Kidney capillary endothelial cell (primary cell): ENCODE measurements at regions not wholly inside any gene's neighbourhood (a gene's known extent, or its start where the extent isn't known, plus 50 kb on each side); places are given as distances from the start of the nearest gene placed in this dataset.
"Not testable (repeated sequence)": the region's sequence is repeated elsewhere in the genome, so short reads cannot be mapped to it uniquely, and the experiment has no call there.

ENCODE experiments used
- DNase-seq: peaks from one replicate; pipeline ENCODE4 v3.0.0-alpha.2; 2018; ENCODE audit warnings: low spot score

DNA sequence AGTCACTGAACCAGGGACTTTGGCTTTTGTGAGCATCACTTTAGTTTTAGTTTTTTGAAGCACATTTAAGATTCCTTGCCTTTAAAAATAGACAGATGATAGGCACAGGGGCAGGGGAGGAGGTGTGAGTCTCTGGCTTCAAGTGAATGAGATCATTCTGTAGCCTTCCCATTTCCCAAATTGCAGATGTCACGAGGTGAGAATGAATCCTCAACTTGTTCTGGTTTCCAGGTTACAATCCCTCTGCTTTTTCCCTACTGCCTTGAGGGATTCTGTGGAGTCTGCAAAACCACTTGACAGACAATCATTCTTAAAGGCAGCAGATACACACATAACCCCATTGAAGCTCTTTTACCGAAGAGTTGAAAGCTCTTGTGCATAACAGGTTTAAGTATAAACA, 332.4 kb downstream of the DMAC1 start:
- no peak for DNase-seq

DNA sequence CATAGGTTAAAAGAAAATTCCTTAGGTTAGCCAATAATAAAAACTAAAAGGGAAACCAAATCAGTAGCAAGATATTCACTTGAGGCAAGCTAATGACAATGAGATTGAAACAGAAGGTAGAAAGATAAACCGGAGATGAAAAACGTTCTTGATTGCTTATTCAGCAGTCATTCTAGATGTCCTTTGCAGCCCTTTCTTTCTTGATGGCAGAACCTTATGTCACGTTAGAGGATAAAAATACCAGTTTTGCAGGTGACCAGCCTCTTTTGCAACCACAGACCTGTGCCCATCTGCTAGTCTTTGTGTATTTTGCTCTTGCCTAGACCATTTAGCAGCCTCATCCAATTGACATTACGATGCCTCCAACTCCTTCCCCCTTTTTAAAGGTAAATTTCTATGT, 337.8 kb downstream of the DMAC1 start:
- no peak for DNase-seq

DNA sequence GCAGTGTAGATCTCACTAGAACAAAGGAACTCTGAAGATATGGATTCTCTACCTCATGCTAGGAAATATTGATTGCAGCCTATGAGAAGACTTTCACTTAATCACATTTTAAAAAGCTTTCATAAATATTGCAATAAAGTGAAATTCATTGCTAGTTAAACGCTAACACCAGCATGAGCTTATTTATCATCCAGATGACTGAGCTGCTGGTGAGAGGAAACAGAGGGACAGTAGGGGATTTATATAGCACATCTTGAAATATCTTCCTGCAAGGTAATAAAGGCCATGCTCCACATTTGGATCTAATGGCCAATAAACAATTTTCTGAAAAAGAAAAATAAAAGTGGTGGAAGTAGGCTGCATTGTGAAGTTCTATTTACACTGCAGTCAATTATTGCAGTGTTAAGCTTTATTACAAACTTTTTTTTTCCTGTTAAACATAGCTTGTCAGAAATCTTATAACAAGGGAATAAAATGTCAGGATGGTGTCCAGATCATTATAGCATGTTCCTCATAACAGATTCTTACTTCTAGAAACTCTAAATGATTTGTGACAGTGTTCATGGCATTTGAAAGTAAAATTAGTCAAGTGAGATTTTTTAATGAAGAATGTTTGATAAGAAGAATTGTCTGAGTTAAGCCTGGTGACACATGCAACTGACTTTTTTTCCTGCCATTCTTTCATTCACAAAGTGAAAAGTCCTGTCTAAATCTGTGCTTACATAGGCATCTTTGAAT, 342.6 kb downstream of the DMAC1 start:
- DNase-seq, result no peak

DNA sequence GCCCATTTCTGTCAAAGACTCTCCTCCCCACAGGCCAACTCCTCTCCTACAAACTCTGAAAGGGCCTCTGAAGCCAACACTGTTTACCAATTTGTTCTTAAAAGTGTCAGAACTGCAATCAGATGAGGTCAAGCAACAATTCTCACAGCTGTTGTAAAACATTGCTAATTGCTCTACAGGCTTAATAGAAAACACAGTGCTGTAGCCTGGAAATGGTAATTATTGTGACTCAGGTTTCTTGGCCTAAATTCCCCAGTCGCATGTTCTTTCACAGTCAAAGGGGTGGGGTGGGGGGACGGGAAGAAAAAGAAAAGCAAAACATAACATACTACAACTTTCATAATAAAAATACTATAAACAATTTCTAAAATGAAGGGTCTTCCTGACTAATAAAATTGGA, 343.2 kb downstream of the DMAC1 start:
- DNase-seq, result no peak

DNA sequence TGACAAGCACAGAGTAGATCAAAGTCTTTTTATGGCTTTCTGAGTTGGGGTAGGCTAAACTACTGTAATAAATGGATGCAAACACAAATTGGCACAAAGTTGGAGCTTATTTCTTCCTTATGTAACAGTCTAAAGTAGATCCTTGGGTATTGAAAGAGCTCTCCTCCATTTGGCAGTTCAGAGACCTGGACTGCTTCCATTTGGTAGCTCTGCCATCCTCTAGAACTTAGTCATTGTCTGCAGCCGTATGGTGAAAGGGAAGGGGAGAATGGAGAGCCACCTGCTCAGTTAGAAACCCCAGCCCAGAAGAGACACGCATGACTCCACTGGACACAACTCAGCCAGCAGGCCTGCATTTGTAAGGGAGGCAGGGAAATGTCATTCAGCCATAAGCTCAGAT, 345.0 kb downstream of the DMAC1 start:
- no peak for DNase-seq

DNA sequence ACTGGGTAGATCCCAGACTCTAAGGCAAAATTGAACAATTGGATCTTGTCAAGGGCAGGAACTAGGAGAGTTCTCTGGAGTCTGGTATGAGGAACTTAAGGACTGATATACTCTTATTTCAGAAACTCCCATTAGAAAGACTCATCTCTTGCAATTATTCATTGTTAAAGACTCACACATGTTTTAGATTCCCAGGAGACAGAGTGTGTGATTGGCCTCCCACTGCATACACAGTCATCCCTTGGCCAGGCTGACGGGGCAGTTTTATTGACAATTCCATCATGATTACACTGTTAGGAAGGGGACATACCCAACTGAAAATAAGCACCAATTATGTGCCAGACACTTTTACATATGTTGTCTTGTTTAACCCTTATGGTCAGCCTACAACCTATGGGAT, 347.2 kb downstream of the DMAC1 start:
- DNase-seq, result no peak

DNA sequence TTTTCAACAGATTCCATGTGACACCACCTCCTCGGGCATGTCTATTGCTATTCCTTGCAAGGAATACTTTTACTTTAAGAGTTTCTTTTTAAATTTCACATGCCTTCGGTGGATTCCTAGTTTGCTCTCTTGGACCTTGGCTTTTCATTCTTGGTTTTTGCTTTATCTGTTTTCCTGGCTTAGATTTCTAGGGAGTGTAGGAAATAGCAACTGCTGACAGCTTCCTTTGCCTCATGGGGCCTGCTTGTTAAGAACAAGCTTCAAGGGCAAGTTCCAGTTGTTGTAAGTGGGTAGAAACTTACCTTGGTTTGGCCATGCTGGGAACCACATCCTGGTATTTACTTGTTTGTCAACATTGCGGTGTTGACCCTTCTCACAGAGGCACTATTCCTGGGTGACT, 348.5 kb downstream of the DMAC1 start:
- no peak for DNase-seq

DNA sequence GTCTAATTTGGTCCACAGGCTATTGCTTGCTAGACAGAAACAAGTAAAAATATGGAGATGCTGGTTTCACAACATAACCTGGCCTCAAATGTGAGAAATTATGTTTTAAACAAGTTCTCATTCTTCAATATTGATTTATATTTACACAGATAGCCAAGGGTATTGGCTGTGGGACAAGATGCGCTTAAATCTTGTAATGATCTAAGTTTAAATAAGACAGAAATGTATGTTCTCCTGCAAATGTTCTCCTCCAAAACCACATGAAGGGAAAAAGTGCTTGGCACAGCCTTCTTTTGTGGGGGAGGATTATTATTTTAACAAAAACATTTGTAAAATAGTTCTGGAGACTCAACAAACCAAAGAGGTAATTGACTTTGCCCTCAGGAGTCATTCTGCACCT, 356.0 kb downstream of the DMAC1 start:
- no peak for DNase-seq

DNA sequence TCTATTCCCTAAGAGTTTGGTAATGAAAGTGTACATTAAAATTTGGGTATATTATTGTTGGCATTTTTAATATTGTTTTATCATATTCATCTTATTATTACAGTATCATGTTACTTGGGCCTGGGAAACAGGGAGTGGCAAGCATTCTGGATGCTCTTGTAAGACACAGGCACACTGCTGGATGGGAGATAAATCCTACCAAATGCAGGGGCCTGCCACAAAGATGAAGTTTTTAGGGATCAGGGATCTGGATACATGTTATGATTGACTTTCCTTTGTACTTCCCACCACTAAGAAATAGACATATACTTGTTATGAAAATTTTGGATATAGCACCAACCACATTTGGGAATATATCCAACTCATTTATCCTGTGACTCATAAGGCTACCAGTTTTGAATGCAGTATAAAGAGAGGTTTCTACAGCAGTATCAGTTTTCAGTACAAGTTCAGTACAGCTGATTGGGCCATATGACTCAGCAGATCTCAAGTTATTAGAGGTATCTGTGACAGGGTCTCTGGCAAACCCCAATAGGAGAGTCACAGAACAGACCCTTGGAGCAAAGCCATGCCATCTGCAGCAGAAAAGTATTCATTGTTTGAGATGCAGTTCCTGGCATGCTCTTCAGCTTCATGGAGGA, 360.1 kb downstream of the DMAC1 start:
- no peak for DNase-seq

DNA sequence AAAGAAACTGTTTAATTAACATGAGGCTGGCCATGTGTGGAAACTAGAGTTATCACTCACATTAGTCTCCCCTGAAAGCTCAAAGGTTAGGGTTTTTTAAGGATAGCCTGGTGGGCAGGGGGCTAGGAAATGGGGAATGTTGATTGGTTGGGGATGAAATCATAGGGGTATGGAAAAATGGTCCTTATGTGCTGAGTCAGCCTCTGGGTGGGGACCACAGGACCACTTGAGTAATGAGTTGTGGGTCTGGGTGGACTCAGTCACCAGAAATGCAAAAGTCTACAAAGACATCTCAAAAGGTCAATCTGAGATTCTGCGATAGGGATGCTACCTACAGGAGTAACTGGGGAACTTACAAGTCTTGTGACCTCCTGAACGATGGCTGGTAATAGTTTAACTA, 362.8 kb downstream of the DMAC1 start:
- DNase-seq, result no peak

DNA sequence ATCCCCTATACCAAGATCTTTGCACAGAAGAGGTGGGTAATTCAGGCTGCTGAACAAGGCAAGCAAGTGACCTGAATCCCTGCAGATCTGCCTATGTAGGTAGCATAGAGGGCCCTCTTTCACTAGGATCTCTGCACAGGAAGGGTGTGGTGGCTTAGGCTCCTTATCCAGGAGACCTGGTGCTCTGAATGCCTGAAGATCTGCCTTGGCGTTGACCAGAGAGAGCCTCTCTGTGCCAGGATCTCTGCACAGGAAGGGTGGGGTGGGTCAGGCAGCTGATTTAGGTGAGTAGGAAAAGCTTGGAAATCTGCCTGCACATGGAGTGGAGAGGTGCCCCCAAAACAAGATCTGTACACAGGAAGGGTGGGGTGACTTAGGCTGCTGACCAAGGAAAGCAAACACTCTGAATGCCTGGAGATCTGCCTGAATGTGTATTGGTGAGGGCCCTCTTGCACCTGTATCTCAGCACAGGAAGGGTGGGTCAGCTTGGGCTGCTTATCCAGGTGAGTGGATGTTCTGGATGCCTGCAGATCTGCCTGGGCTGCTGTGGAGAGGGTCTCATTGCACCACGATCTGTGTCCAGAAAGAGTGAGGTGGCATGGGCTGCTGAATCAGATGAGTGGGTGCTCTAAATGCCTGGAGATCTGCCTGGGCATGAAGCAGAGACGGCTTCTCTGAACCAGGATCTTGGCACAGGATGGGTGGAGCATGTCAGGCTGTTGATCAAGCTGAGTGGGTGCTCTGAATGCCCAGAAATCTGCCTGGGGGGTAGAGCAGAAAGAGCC, 365.9 kb downstream of the DMAC1 start:
- no peak for DNase-seq

DNA sequence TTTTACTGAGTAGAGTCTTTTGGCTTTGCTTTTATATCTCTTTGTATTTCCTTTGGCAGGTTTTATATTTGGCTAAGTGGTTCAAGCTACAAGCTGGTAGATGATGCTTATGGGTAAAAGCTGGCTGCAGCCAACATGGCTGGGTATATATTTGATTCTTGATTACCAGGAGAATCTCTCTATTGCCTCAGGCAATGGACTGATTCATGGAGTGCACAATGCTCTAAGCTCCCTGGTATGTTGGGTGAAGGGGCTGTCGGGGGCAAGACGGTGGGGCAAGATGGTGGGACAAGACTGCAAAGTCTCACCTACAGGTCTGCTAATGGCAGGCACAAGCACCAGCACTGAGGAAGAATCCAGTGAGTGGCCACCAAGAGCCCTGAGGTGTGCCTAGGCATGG, 366.6 kb downstream of the DMAC1 start:
- DNase-seq, result no peak

DNA sequence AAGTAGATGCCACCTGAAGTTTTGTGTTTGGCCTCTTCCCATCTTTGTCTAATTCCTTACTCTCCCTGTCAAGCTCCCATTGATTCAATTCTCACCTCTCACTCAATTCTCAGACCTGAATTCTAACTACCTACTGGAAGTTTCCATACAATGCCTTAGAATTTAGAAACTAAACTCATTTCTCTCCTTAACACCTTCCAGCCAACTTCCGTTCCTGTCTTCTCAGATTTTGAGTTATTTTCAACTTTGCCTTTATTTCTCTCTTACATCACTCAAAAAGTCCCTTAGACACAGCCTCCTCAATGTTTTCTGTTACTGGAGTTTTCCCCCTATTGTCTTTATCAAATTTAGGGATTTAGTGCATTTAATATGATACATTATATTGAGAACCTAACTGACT, 382.2 kb downstream of the DMAC1 start:
- DNase-seq, result not testable (repeated sequence)

DNA sequence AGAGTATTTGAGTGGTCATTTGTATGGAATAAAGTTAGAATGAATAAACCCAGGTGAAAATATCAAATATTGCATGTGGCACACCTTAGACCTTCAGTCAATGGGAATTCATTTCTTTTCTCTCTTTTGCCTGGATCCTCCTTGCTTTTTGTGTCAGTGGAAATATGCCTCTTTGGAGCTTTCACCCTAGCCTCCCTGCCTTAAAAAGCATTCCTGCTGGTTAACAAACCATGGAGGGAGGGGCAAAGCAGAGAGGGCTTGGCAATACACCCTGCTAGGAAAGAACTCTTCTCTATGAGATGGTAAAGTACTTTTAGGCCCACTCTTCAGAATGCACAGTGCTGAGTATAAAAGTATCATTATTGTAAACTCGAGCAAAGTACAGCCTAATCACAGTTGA, 383.7 kb downstream of the DMAC1 start:
- no peak for DNase-seq

DNA sequence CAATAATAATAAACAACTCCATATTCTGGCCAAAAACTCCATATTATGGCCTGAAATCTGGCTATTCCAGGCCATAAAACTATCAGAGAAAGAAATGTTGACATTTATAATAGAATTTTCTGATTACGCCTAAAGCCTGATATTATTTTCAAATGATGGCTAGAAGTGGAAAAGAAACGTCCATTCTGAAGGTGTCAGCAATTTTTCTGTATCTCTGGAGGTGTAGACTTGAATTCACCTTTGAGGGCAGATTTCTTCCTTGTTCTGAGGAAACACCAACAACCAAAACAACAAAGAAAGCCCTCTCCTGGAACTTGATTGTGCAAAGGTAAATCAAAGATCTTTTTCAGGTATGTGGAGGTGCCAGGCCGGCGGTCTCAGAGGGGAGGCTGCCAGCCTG, 390.7 kb downstream of the DMAC1 start:
- no peak for DNase-seq

DNA sequence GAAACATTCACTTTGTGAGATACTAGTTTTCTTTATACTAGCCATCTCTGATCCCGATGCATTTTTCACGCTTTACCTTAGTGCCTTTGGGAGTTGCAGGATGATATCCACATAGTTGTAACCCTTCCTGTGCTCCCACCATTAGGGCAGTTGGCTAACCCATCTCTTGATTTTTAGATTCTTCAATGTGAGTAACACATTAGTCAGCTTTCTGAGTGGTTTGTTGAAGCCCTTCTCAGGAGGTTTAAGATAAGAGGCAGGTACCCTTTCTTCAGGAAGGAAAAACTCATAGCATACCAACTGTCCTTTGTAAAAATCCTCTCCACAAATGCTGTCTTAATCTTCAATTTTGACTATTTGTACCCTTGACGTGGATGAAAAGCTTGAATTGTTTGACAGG, 392.3 kb downstream of the DMAC1 start:
- DNase-seq, result no peak

DNA sequence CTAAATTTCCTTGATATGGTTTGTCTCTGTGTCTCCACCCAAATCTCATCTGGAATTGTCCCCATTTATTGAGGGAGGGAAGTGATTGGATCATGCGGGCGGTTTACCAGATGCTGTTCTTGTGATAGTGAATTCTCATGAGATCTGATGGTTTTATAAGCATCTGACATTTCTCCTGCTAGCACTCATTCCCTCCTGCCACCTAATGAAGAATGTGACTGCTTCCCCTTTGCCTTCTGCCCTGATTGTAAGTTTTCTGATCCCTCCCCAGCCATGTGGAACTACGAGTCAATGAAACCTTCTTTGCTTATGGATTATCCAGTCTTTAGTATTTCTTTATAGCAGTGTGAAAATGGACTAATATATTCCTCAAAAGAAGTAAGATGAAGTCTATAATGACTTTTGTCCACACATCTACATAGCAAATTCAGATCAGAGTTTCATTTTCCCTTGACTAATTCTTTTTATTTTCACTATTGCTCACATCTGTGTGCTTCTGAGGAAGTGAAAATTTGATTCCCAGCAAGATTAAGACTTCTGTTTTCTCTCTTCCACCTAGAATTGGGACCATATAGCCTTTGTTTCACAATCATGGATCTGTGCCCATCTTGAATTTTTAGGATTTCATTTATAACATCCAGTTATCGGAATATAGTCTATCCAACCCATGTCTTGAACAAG, 393.5 kb downstream of the DMAC1 start:
- no peak for DNase-seq

DNA sequence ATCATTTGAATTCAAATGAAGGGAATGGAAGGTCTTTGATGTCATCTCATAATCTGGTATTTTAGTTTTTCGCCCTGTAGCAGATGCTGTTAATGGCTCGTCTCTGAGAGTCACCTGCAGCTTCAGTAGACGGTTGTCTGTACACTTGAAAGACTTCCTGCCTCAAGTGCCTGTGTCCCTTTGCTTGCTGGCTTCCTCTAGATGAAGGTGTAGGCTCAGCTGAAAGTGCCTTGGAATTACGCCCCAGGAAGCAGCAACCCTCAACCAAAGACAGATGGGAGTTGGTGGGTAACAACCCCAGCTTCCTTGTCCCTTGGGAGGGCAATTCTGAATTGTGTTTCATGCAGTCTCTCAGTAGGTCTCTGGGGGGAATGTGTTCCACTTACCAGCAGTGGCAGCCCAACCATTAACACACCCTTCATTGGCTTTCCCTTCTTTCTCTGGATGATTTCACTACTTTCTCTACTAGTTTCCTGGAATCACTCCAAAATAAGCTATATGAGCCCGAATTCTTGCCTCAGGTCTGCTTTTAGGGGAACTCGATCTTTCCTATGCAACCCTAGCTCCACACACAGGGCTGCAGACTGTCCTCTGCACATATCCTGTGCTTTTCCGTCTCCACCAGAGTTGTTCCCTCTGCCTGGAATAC, 395.6 kb downstream of the DMAC1 start:
- DNase-seq, result no peak

DNA sequence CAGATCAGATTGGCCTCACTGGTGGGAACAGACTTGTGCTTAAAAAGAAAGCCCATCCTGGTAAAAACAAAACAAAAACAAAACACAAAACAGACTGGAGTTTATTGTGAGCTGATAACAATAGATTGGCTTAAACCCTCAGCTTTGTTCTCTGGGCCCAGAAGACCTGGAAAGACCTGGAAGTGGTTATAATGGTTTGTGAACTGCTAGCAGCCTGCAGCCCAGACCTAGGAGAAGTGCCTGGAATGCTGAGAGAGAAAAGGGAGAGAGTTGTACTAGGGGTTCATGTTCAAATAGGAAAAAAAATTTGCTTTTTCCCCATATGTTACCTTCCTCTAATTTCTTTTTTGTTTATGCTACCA, 396.6 kb downstream of the DMAC1 start:
- no peak for DNase-seq

DNA sequence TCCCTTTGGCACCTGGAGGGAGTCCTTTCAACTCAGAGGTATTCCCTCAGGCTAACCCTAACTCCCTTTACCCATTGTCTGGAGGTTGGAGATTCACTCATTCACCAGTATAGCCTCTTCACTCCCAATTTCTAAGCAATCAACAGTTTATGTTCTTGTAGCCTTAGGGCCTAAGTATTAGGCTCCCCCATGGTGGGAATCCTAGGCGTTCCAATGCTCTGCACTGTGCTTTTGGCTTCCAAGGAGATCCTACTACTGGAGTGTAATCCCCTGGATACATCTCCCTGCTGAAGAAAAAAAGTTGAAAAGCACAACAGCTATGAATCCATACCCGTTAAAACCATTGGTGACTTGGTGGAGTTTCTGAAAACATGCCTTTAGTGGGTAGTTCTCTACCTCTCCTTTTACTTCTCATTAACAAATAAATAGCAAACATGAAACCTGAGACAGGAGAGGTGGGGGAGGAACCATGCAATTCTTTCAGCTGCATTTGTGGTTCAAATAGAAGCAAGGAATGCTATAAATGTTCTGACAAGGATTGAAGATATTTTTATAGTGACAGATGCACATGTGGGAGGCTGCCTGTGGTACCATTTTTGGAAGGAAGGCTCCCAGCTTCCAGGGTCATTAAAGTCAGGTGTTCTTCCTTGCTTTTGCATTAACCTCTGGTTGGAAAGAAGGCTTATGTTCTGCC, 397.1 kb downstream of the DMAC1 start:
- no peak for DNase-seq

DNA sequence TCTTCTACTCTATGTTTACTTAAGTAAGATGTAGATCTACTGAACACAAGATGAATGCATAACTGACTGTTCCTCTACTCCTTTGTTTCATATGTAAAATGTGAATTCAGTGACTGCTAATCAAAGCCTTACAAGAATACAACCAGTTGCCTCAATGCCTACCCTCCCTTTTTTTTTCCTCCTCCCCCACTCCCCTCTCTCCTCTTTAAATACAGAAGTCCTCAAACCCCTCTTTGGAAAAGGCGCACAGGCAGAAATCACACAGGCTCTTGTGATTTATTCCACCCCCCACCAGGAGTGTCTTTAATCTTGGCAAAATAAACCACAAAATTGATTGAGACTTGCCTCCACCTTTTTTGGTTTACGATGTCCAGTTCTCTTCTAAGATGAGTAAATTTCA, 398.5 kb downstream of the DMAC1 start:
- DNase-seq, result no peak
